ENCODE measurements at regions not wholly inside any gene's neighbourhood (a gene's known extent, or its start where the extent isn't known, plus 50 kb on each side); places are given as distances from the start of the nearest gene placed in this dataset.

DNA sequence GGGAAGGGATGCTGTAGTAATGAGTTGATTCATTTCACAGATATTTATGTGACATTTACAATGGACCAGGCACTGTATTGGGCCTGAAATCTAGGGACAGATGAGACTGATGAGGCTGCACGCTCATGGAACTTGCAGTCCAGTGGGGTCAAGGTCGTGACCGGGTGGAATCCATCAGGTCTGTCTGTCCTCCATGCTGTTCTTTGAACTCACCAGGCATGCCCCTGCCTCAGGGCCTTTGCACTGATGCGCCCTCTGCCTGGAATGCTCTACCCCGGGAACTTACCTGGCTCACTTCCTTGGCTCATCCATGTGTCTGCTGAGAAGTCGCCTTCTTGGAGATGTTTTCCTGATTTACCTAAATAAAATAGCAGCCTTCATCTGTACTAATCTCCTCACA is 200.1 kb downstream of the VRK1 start:
- TF ChIP-seq, protein P1, sequence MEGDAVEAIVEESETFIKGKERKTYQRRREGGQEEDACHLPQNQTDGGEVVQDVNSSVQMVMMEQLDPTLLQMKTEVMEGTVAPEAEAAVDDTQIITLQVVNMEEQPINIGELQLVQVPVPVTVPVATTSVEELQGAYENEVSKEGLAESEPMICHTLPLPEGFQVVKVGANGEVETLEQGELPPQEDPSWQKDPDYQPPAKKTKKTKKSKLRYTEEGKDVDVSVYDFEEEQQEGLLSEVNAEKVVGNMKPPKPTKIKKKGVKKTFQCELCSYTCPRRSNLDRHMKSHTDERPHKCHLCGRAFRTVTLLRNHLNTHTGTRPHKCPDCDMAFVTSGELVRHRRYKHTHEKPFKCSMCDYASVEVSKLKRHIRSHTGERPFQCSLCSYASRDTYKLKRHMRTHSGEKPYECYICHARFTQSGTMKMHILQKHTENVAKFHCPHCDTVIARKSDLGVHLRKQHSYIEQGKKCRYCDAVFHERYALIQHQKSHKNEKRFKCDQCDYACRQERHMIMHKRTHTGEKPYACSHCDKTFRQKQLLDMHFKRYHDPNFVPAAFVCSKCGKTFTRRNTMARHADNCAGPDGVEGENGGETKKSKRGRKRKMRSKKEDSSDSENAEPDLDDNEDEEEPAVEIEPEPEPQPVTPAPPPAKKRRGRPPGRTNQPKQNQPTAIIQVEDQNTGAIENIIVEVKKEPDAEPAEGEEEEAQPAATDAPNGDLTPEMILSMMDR (IDR thresholded peaks at IDR 0.05; ENCODE audit: insufficient read depth, low read depth, low read length): no peak
- no peak for TF ChIP-seq EZH2 (IDR thresholded peaks at IDR 0.05; ENCODE audit: insufficient read depth, low read length)

Data from astrocyte (in vitro differentiated cells and primary cell).